GM21528 (cell line): ENCODE measurements at regions not wholly inside any gene's neighbourhood (a gene's known extent, or its start where the extent isn't known, plus 50 kb on each side); places are given as distances from the start of the nearest gene placed in this dataset.

Experiments
- ATAC-seq: cut with Tn5 transposase; IDR thresholded peaks from one replicate; pipeline ENCODE4 v1.9.1; 2021; ENCODE audit warnings: mild to moderate bottlenecking, moderate library complexity; ENCODE audit not compliant: unreplicated experiment, low FRiP score

DNA sequence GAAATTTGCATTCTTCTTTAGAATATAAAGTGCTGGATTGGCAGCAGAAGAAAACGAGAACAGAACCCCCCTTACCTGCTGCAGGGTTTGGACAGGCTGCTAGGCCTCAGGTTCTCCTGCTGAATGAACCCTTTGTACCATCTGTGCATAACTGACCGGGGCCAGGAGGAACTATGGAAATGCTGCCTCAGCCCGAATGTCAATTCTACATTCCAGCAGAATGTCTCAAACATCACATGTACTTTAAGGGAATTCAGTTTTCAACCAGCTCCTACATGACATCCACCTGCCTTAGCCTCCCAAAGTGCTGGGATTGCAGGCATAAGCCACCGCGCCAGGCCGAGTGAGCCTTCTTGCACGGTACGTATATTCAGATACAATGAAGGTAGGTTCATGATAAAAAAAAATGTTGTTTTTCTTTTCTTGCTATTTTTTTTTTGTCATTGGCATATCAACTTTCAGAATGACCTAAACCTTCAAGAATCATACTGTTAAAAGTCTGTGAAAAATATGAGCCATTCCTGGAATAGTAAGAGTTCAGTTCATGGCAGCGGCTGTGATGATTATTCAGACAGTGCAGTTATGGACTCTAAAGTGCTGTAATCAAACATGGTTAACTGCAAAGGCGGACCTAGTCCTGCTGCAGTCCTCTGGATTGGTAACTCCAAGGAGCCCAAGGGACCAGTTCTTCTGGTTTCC lies 84.4 kb upstream of the TNS3 start:
- no peak for ATAC-seq

DNA sequence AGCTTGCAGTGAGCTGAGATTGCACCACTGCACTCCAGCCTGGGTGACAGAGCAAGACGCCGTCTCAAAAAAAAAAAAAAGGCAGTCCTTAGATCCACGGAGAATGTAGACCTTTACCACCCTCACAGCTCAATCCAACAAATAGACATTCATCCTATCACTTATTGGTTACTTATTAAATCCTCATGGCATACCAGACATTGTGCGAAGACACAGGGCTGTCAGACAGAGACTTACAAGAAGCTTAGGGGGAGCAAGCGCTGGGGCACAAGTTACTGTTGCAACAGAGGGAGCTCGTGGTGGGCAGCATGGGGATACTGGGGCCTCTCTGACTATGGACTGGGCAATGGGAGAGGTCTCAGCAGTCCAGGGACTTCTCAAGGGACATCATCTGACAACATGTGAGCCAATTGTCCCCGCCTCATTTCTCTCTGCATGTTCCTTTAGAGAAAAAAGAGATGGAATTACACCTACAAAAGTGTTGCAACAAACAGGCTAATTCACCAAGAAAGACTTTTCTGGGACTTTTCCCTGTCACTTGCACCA lies 82.8 kb upstream of the TNS3 start:
- ATAC-seq: no peak

DNA sequence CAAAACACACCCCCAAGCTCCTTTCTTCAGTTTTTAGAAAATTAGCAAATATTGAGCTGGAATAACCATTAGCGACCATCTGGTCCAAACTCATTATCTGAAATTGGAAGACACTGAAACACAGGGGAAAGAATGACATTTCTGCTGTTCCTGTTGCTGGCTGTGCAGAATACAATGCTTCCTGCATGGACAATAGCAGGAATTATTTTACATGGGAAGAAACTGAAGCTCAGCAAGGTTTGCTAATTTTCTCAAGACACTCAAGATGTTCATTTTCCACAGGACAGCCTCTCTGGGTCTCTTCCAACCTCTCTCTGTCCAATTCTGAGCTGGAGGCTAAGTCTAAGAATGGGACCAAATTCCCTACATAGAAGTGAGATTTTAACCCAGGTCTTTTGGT lies 81.9 kb upstream of the TNS3 start:
- ATAC-seq: no peak

DNA sequence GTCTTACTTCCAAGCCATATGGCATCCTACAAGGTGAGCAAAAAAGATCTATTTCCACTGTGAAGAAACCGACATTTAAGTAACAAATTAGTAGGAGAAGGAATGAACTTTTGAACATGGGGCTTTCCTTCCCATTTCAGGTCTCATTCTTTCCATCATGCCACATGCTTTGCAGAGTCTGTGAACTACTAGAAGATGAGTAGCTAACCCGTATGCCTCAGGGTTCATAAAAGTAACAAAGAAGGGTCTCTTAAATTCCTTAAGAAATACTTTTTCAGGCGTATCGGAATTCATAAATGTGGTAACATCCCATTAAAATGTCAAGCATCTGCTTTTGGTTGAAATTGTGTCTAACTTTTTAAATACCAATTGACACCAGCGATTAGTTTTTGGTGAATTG lies 81.3 kb upstream of the TNS3 start:
- no peak for ATAC-seq

DNA sequence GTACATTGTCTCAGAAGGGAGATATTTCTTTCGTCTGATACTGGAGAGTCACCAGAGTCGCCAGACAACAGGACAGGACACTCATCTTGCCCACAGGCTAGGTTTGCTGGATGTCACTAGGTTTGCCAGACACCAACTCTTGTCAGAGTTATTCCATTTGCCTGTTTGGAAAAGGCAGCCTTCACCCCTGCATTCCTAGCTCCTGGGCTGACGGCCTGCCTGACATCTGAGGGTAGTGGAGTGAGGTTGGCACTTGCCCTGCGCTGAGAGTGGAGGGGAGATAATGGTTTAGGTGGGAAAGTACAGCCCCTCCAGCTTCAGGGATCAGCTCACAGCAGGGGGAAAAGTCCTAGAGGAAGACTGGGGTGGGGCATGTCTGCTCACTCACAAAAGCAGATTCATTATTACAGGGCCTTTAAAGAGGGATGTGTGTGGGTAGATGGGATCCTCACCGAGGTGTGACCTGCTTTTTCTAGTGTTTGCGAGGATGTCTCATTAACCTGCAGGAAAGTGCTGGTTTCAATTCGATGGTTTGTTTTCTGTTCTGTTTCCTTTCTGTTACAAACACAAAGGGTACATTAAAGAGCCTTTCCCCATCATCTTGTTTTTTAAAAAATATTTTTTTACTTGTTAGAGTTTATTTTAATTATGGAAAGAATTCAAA lies 79.3 kb upstream of the TNS3 start:
- ATAC-seq: peak; percentile 85

DNA sequence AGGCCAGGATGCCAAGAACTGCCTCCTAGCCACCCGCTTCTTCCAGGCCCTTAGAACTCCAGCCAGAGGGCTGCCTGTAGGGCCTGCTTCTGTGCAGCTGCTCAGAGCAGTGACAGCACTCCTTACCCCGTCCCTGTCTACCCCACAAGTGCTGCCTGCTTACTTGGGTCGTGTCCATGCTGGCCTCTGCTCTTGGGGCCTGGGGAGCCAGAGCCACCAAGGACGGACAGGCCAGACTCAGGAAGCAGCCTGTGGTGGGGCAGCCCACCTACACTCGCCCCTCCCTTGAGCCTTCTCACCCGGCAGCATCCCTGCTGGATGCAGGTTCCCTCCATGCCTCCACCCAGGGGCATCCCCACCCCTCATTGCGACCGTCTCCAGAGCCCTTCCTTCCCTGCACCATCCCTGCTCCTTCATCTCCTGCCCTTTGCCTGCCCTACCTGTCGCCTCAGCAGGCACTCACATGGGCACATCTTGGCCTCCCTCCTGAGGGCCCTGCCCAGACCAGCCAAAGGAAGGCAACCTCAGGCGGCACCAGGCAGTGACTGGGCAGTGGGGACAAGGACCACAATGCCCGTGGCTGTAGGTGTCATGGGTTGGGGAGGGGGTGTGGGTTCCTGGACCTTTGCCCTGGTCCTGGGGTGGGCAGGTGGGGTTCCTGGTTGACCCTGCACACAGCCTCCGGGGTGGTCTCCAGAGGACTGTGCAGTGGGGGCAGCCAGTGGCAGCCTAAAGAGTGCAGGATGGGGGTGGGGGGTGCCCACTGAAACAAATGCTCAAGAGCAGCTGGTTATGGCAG lies 78.0 kb upstream of the TNS3 start:
- no peak for ATAC-seq

DNA sequence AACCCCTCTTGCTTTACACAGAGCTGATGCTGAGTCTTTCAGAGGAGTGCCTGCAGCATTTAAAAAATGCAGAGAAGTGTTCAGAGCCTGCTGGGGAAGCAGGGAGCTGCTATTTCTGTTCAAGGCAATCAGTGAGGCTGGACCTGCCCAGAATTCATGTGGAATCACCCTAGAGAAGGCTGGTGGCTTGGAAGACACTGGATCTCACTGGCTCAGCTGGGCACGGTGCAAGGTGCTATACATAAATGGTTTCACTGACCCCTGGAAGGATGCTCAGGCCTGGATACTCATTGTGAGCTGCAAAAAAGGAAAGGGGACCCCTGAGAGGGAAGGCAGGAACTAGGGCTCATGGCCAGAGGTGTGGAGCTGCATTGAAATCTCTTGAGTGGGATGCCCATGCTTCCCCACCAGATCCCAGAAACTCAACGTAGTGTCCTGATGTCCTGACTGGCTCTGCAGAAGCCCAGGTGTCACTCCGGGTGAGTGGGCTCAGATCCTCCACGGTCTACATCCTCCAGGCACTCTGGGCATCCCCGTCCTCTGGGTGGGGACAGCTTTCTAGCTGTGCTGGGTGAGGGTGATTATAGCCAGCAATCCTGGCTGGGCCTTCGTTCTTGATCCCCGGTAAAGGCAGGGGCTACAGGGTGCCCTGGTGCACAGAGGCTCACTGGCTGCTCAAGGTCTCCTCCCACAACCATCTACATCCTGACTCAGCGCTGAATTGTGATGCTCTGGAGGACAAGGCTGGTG lies 77.2 kb upstream of the TNS3 start:
- no peak for ATAC-seq

DNA sequence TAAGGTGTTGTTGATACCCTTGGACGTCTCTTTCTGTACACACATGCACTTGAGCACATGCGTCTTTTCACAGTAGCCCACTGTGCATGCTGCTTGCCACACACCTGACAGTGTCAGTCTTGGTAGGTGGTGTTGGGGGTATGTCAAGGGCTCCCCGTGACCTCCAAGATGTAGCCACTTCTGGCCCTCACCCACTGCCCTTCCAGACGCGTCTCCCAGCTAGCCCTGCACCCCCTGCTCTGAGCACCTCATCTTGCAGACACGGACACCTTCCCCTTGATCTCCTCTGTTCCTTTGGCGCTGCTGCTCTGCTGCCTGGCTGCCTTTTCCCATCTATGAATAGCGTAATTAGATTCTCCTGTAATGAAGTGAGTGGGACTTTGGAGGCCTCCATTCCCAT lies 75.2 kb upstream of the TNS3 start:
- ATAC-seq: no peak

DNA sequence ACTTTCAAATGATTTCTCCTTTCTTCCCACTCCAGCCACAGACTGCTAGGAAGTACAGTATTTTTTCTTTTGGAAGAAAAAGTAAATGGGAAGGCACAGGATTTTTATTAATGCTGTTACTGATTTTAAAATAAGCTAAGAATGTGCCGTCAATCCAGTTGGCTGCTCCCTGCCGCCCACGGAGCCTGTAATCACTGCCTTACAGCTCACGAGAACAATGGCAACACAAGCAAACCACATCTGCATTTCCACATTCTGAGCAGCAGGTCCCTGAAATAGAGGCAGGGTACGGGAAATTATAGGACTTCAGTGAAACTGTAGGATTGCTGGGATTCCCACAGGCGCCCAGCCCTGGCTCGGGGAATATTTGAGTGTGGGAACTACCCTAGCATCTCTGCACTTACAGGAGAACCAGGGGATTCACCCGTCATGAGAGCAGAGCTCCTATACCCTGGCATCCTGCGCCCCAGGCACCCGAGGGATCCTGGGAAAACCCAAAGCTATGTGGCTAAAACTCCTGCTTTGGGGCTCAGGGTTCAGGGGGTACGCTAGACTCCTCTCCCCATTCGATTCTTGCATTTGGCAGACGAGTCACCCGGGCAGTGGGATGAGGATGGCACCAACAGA lies 72.9 kb upstream of the TNS3 start:
- no peak for ATAC-seq

DNA sequence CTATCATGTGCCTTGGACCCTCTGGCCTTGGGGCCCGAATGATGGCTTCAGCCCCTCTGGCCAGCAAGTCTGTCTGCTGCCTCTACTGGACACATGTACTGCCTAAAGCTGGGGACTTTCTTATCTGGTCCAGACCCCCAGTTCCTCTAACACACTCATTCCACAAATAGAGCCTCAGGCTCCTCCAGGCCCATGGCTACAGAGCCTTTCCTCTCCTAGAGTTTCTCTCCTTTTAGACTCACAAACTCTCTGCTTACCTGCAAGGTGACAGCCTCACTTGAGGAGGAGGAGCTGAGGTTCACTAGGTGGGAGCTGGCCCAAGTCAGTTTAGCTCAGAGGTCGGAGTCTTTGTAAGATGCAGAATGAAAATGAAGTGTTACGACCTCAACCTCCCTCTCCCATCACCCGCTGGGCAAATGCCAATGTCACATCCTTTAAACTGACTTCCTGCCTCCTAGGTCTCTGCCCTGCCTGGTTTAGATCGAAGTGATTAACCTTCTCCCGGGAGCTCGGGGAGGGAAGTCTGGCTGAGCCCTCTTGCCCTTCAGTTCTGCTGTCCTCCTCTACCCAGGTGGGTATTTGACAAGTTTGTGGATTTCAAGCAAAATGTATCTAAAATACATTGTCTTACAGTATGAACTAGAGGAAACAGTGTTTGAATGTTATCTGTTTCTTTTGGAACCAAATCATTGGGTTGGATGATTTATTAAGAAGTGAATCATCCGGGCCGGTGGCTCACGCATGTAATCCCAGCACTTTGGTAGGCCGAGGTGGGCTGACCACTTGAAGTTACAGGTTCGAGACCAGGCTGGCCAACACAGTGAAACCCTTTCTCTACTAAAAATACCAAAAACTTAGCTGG lies 71.9 kb upstream of the TNS3 start:
- ATAC-seq: no peak

DNA sequence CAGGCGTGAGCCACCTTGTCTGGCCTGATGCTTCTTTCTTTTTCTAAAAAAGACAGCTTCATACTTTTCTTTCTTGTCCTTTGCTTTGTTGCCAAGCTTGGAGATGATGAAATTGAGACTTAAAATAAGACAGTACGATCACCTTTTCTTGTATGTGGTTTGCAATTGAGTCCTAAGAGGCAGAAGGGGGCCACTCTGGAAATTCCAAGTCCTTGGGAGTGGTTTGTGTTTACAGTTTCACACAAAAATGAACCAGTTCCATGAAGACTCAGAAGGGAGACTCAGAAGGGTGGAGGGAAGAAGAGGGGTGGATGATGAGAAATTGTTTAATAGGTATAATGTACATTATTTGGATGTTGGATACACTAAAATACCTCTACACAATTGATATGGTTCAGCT lies 70.7 kb upstream of the TNS3 start:
- ATAC-seq: no peak

DNA sequence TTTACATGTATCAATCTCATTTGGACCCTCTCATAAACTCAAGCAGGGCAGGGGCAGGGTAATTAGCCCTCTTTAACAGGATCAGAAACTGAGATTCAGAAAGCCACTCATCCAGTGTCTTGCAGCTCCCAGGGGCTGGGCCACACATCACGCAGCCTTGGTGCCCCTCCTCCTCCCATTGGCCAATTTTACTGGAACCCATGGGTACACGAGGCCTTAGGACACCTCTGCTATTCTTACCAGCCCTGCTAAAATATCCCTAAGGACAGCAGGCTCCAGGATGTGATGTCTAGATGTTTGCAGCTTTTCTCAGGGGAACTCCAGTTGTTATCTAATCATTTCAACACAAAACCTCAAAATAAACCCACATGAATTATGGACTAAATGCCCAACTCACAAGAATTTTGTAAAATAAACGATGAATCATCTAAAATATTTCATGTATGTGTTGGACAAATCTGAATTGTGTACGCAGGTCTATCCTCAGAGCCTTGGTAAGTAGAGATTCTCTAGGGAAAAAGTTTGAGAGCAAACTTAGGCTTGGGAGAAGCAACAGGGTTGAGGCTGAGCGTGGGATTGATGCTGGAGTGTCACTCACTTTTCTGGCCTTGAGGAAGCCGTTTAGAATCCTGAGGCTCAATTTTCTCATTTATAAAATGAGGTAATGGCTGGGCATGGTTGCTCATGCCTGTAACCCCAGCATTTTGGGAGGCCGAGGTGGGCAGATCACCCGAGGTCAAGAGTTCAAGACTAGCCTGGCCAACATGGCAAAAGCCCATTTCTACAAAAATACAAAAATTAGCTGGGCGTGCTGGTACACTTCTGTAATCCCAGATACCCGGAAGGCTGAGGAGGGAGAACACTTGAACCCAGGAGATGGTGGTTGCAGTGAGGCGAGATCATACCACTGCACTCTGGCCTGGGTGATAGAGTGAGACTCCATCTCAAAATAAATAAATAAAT lies 69.7 kb upstream of the TNS3 start:
- no peak for ATAC-seq

DNA sequence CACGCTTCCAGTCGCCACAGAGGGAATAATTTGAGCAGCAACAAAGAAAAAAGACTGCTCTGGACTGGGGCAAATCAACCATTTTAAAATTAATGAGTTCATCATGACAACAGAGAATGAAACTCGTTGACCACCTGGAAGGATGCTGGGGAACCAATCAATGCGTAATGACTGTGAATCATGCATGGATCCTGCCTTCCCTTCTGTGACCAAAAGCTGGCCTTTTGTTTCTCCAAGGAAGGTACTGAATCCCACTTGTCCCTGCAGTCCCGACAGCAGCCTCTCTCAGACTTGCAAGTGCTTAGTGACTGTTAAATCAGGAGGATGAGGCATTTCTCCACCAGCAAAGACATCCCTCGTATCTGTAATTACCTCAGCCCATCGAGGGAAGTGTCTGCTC lies 68.0 kb upstream of the TNS3 start:
- no peak for ATAC-seq

DNA sequence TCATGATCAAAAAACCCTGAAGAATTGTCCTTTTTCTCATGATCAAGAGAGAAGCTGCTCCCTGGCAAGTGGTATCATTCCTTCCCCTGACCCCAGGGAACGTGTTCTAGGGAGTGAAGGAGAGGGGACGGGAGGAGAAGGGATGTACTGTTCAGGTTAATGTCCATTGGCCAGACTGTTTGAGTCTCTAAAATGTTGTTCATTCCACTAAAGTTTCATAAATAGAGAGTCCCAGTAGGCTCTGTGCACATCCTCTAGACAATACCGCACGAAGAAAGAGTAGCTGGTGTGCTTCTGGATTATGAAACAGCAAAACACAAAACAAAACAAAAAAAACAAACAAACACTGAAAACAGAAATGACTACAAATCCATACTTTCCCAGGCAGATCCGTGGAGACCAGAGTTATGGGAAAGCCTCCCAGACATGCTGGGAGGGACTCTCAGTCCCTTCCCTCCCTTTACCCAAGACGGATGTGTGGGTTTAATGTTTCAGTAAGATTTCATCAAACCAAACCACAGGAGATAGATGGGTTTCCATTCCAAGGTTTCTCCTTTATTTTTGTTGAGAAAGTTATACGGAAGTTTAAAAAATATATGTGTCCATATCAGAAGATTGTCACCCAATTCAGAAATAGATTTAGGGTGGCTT lies 66.5 kb upstream of the TNS3 start:
- no peak for ATAC-seq

DNA sequence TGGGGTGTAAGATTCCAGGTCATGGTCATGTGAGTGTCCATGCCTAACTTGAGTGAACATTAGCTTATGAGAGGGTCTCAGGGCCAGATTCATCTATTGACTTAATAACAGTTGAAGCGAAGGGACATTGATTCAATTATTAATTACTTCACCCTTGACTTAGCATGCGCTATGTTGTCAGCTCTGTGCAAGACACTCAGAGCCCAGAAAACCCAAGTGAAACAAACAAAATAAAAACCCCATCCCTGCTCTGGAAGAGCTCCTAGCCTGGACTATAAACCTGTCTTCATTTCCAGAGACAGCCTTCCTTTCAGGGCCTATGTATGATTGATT lies 66.0 kb upstream of the TNS3 start:
- ATAC-seq: no peak

DNA sequence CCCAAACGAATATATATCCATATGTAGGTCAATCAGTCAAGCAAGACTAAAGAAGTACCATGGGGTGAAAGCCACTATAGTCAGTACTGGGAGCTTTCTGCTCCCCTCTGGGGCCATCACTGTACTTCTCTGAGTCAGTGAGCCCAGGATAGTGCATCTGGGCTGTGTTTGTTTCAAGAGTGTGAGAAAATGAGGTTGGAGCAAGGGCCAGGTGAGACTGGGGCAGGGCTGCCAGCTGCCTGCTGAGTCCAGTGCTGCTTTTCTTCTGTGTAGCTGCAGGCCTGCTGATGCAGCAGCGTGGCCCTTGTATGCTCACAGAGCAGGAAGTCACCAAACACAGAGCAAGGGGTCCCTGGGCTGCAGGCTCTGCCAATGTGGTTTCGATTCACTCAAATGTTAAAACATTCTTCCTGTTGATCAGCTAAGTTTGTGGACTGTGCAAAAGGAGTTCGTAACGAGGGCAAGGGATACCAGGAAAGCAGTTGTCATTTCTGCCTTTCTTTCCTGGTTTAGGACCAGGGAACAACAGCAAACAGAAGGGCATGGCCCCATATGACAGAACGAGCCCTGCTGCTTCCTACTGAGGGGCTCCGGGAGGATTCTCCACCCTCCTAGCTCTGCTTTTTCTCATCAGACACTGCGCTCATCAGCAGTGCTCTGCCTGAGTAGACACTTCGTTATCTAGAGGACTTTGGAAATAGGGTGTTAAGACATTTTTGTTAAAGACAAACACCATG lies 65.4 kb upstream of the TNS3 start:
- peak; percentile 87 for ATAC-seq

DNA sequence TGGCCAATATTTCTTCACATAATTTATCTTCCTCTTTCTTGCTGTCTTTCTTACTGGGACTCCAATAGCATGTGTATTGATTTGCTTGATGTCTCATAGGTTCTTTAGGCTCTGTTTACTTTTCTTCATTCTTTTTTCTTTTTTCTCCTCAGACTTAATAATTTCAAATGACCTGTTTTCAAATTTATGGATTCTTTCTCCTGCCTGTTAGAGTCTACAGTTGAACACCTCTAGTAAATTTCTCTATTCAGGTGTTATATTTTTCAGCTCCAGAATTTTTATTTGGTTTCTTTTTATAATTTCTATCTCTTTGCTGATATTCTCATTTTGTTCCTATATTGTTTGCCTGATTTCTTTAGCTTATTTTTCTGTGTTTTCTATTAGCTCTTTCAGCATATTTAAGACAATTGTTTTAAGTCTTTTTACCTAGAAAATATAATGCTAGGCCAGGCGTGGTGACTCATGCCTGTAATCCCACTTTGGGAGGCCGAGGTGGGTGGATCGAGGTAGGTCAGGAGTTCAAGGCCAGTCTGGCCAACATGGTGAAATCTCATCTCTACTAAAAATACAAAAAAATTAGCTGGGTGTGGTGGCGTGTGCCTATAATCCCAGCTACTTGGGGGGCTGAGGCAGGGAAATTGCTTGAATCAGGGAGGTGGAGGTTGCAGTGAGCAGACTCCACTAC lies 61.9 kb upstream of the TNS3 start:
- ATAC-seq: no peak
